Spleen (tissue), 11 donors: ENCODE measurements at regions not wholly inside any gene's neighbourhood (a gene's known extent, or its start where the extent isn't known, plus 50 kb on each side); places are given as distances from the start of the nearest gene placed in this dataset.

Experiments
- DNase-seq: peaks from one replicate; pipeline ENCODE4 v3.0.0-alpha.2; 2020
- H3K27ac ChIP-seq, 8 donors: fragments of 200-600 bp; sonication (generic) in 7 of 8; 1 replicate in 4 of 8; 2 replicates in 4 of 8; pipeline versions ENCODE4 v1.5.0 to v1.8.0; 2016 to 2021; ENCODE audit warnings: inconsistent platforms in 4 of 8, mild to moderate bottlenecking in 4 of 8, moderate library complexity in 1 of 8
- H3K27me3 ChIP-seq, 7 donors: fragments of 200-600 bp; sonication (generic) in 6 of 7; replicated peaks in 1 of 7; 1 replicate in 4 of 7; 2 replicates in 3 of 7; pipeline versions ENCODE4 v1.5.0 to v1.8.0; 2016 to 2021; ENCODE audit warnings: inconsistent platforms in 3 of 7, mild to moderate bottlenecking in 1 of 7
- H3K36me3 ChIP-seq, 6 donors: fragments of 200-600 bp; sonication (generic) in 5 of 6; 1 replicate in 4 of 6; 2 replicates in 2 of 6; pipeline versions ENCODE4 v1.5.0 to v1.8.0; 2016 to 2021; ENCODE audit warnings: inconsistent platforms in 2 of 6
- H3K4me1 ChIP-seq, 6 donors: fragments of 200-600 bp; sonication (generic) in 5 of 6; 1 replicate in 3 of 6; 2 replicates in 3 of 6; pipeline versions ENCODE4 v1.5.0 to v1.8.0; 2016 to 2021; ENCODE audit warnings: inconsistent platforms in 3 of 6
- H3K4me3 ChIP-seq, 8 donors: fragments of 200-600 bp; sonication (generic) in 7 of 8; 1 replicate in 4 of 8; 2 replicates in 4 of 8; pipeline versions ENCODE4 v1.5.0 to v1.8.0; 2016 to 2021; ENCODE audit warnings: inconsistent platforms in 4 of 8, mild to moderate bottlenecking in 4 of 8, moderate library complexity in 2 of 8
- H3K9me3 ChIP-seq, 8 donors: fragments of 200-600 bp; sonication (generic) in 7 of 8; 1 replicate in 4 of 8; 2 replicates in 4 of 8; pipeline versions ENCODE4 v1.5.0 to v1.8.0; 2016 to 2021; ENCODE audit warnings: inconsistent platforms in 4 of 8
- POLR2A ChIP-seq, 3 donors: fragments of 450-650 bp; IDR thresholded peaks; one replicate each; pipeline ENCODE4 v1.5.1; 2017; ENCODE audit warnings: antibody characterized with exemption in 3 of 3, mild to moderate bottlenecking in 1 of 3
- POLR2AphosphoS5 ChIP-seq, 3 donors: sonication (generic); formaldehyde crosslinking; IDR thresholded peaks; one replicate each; pipeline ENCODE4 v1.5.1; 2017; ENCODE audit warnings: antibody characterized with exemption in 3 of 3
- WGBS, 5 donors: extraction: QIAGEN DNeasy Blood & Tissue Kit in 3 of 5; methylation state at CpG; one replicate each; pipeline versions ENCODE4 v1.1.5 to v1.1.7; 2013 to 2018; 5-methylcytosine and 5-hydroxymethylcytosine counted together
- intact Hi-C: fragments of 100-400 bp; cut with DNase I; formaldehyde crosslinking; loops from one replicate; pipeline ENCODE4 v1.15.0; 2023; ENCODE audit warnings: low total_unique reads
- TF ChIP-seq, protein P1 (sequence below), 11 experiments: fragments of 200-600 bp in 7 of 11; fragments of 450-650 bp in 4 of 11; sonication (generic) in 4 of 11; IDR thresholded peaks in 8 of 11; conservative IDR thresholded peaks in 3 of 11; 1 replicate in 7 of 11; 2 replicates in 4 of 11; pipeline versions ENCODE4 v1.4.0 to v1.8.0; 2016 to 2021; ENCODE audit warnings: antibody characterized with exemption in 11 of 11, inconsistent platforms in 4 of 11, mild to moderate bottlenecking in 1 of 11
- donor health status: healthy with polysubstance abuse.
- donor health status: DM: no; HTN: no; CAD: no; lungs with moderate emphysema.
- donor health status: DM: no; HTN: no; CAD: no.
- donor health status: Bipolar disorder and iron deficiency.
- donor health status: healthy.
- donor health status: DM: no; HTN: no; CAD: no.
- donor health status: DM: yes; HTN: yes; CAD: no.

DNA sequence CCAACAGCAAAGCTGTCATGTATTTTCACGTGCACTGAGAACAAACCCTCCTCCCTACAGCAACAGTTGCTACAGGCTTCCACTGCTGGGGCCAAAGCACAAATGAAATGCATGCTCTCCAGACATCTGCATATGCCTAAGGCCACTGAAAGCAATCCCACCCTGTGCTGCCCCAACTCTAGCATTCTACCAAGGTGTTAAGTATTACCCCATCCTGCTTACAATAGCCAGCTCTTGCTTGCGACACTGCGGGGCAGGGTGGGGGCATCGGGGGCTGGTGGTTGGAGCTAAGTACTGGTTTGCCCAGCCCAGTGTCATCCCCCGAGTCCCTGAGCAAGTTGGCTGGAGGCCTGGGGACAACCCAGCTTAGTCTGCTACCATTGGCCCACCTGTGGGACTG lies 742.5 kb downstream of the TDRD15 start:
- Histone ChIP-seq H3K4me1 (no peaks in the 10 kb centered on the region), H3K36me3 (no peaks in the 10 kb centered on the region), H3K4me3 (no peak overlapping the region), H3K27me3 (no peaks in the 10 kb centered on the region), H3K9me3 (peaks cover 0 to 13% (median 2%) of the 10 kb centered on the region in 8 donors), H3K27ac (no peak overlapping the region)
- peak; percentile 48 for DNase-seq
- intact Hi-C loops: no loop called here
- 57 to 83% (median 78%) methylated on average over 4 to 5 of the region's 5 CpGs for WGBS, 5 donors
- TF ChIP-seq, protein P1, sequence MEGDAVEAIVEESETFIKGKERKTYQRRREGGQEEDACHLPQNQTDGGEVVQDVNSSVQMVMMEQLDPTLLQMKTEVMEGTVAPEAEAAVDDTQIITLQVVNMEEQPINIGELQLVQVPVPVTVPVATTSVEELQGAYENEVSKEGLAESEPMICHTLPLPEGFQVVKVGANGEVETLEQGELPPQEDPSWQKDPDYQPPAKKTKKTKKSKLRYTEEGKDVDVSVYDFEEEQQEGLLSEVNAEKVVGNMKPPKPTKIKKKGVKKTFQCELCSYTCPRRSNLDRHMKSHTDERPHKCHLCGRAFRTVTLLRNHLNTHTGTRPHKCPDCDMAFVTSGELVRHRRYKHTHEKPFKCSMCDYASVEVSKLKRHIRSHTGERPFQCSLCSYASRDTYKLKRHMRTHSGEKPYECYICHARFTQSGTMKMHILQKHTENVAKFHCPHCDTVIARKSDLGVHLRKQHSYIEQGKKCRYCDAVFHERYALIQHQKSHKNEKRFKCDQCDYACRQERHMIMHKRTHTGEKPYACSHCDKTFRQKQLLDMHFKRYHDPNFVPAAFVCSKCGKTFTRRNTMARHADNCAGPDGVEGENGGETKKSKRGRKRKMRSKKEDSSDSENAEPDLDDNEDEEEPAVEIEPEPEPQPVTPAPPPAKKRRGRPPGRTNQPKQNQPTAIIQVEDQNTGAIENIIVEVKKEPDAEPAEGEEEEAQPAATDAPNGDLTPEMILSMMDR (IDR thresholded peaks at IDR 0.05 in 8 of 11, conservative IDR thresholded peaks at IDR 0.05 in 3 of 11): no peak
- TF ChIP-seq POLR2AphosphoS5 (IDR thresholded peaks at IDR 0.05): no peak
- TF ChIP-seq POLR2A (IDR thresholded peaks at IDR 0.05): no peak

- WGBS, 5 donors: 73 to 84% (median 79%) methylated on average over 4 of the region's 4 CpGs
Measured at GRCh38 chr2:21887881-21888280, 764.1 kb downstream of the TDRD15 start.

DNA sequence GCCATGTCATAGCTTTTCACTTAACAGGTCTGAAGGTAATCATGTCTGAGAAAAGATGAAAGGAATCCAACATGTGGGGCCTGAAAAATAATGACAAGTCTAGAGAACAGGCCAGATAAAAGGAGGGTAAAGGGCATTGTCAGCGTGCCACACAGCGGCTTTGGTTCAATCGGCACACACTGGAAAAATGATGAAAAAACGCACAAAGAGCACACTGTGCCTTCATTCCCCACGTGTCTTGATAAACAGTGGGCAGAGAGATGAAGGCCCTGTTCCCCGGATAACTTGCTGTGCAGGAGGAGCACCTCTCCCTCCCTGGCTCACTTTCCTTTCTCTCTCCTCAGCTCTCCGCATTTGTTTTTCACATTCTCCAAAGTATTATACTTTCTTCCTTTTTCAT lies 766.3 kb downstream of the TDRD15 start:
- 76 to 87% (median 85%) methylated on average over 7 of the region's 7 CpGs for WGBS, 5 donors
- no peaks in the 10 kb centered on the region for H3K4me1 ChIP-seq
- intact Hi-C loops: no loop called here
- H3K27me3 ChIP-seq: no peaks in the 10 kb centered on the region
- TF ChIP-seq, protein P1 (IDR thresholded peaks at IDR 0.05 in 8 of 11, conservative IDR thresholded peaks at IDR 0.05 in 3 of 11): no peak
- TF ChIP-seq POLR2AphosphoS5 (IDR thresholded peaks at IDR 0.05): no peak
- TF ChIP-seq POLR2A (IDR thresholded peaks at IDR 0.05): no peak
- no peak overlapping the region for H3K27ac ChIP-seq
- no peak for DNase-seq
- no peak overlapping the region for H3K4me3 ChIP-seq
- H3K36me3 ChIP-seq: no peaks in the 10 kb centered on the region
- H3K9me3 ChIP-seq: peaks cover 0 to 6% (median 0%) of the 10 kb centered on the region in 8 donors

More at GRCh38 chr2:21887881-21888280, 764.1 kb downstream of the TDRD15 start:
- Histone ChIP-seq H3K36me3 (no peaks in the 10 kb centered on the region), H3K4me1 (no peaks in the 10 kb centered on the region), H3K9me3 (peaks cover 0 to 6% (median 0%) of the 10 kb centered on the region in 8 donors), H3K27ac (no peak overlapping the region), H3K27me3 (no peaks in the 10 kb centered on the region), H3K4me3 (no peak overlapping the region)
- TF ChIP-seq POLR2AphosphoS5 (IDR thresholded peaks at IDR 0.05) (no peak), POLR2A (IDR thresholded peaks at IDR 0.05) (no peak)
- TF ChIP-seq, protein P1 (IDR thresholded peaks at IDR 0.05 in 8 of 11, conservative IDR thresholded peaks at IDR 0.05 in 3 of 11): no peak
- DNase-seq: no peak
- intact Hi-C loops: no loop called here

DNA sequence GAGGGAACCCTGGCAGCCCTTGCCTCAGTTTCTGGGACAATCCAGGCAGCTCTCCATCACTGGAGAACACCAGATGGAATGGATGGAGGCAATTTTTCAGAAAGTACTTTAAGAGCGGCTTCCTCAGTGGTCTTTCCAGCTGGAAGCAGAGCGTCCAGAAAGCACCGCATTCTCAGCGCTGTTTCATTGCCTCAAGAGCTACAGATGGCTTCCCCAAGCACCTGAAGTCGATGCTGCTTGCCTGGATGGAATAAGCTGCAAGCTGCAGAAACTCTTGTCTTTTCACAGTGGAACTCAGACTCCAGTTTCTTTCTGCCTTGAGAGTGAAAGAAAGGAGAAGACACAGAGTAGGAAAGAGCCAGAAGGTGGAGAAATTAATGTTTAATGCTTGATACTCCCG lies 766.9 kb downstream of the TDRD15 start:
- Histone ChIP-seq H3K9me3 (peaks cover 0 to 6% (median 0%) of the 10 kb centered on the region in 8 donors), H3K27ac (peak overlapping the region in 1 of 8 donors; percentile 32), H3K27me3 (no peaks in the 10 kb centered on the region), H3K4me1 (no peaks in the 10 kb centered on the region), H3K4me3 (no peak overlapping the region), H3K36me3 (no peaks in the 10 kb centered on the region)
- DNase-seq: no peak
- no peak for TF ChIP-seq POLR2A (IDR thresholded peaks at IDR 0.05)
- TF ChIP-seq, protein P1 (IDR thresholded peaks at IDR 0.05 in 8 of 11, conservative IDR thresholded peaks at IDR 0.05 in 3 of 11): no peak
- TF ChIP-seq POLR2AphosphoS5 (IDR thresholded peaks at IDR 0.05): no peak
- WGBS, 5 donors: 76 to 85% (median 80%) methylated on average over 6 of the region's 6 CpGs
- intact Hi-C loops: no loop called here
